ENCODE measurements at regions not wholly inside any gene's neighbourhood (a gene's known extent, or its start where the extent isn't known, plus 50 kb on each side); places are given as distances from the start of the nearest gene placed in this dataset.

DNA sequence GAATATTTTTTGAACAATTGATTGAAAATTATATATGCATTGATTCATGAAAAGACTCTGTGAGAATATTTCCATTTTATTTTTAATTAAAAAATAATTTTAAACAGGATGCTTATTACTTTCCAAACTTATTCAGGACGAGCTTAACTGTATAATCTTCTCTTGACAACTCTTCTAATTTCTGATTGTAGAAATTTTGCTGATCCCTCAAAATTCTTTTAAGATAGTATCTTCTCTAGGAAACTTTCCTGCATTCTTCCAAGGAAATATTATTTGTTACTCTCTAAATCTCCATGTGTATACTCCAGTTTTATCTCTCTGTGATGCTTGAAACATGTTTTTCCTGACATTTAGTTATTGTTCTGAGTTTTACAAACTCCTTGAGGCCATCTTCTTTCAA lies 197.2 kb downstream of the BCHE start:
- TF ChIP-seq, protein P1, sequence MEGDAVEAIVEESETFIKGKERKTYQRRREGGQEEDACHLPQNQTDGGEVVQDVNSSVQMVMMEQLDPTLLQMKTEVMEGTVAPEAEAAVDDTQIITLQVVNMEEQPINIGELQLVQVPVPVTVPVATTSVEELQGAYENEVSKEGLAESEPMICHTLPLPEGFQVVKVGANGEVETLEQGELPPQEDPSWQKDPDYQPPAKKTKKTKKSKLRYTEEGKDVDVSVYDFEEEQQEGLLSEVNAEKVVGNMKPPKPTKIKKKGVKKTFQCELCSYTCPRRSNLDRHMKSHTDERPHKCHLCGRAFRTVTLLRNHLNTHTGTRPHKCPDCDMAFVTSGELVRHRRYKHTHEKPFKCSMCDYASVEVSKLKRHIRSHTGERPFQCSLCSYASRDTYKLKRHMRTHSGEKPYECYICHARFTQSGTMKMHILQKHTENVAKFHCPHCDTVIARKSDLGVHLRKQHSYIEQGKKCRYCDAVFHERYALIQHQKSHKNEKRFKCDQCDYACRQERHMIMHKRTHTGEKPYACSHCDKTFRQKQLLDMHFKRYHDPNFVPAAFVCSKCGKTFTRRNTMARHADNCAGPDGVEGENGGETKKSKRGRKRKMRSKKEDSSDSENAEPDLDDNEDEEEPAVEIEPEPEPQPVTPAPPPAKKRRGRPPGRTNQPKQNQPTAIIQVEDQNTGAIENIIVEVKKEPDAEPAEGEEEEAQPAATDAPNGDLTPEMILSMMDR (IDR thresholded peaks at IDR 0.05; ENCODE audit: low read length), result no peak
- TF ChIP-seq EZH2 (optimal IDR thresholded peaks at IDR 0.05; ENCODE audit: low read depth, low read length), result no peak

Measured in MM.1S (cell line).